Neural crest cell (in vitro differentiated cells): ENCODE measurements at regions not wholly inside any gene's neighbourhood (a gene's known extent, or its start where the extent isn't known, plus 50 kb on each side); places are given as distances from the start of the nearest gene placed in this dataset.

Experiments
- DNase-seq: peaks from one replicate; pipeline ENCODE4 v3.0.0; 2021; ENCODE audit warnings: low read depth, mixed read lengths, low spot score
- H3K27ac Mint-ChIP-seq: one replicate; pipeline ENCODE4 v1.8.0; 2021; ENCODE audit warnings: mild to moderate bottlenecking, mixed read lengths; ENCODE audit not compliant: unreplicated experiment
- H3K27me3 Mint-ChIP-seq: 2 replicates; pipeline ENCODE4 v1.8.0; 2021; ENCODE audit warnings: low read depth, mild to moderate bottlenecking, mixed read lengths
- H3K36me3 Mint-ChIP-seq: 2 replicates; pipeline ENCODE4 v1.8.0; 2021; ENCODE audit warnings: low read depth, mild to moderate bottlenecking, mixed read lengths
- H3K4me1 Mint-ChIP-seq: 2 replicates; pipeline ENCODE4 v1.8.0; 2021; ENCODE audit warnings: mixed read lengths
- H3K4me3 Mint-ChIP-seq: one replicate; pipeline ENCODE4 v1.8.0; 2021; ENCODE audit warnings: mild to moderate bottlenecking, mixed read lengths
- H3K9me3 Mint-ChIP-seq: 2 replicates; pipeline ENCODE4 v1.8.0; 2021; ENCODE audit warnings: mixed read lengths
- TF ChIP-seq, protein P1 (sequence below): fragments of 200-600 bp; sonication (generic); conservative IDR thresholded peaks from 2 replicates; pipeline ENCODE4 v1.5.0; 2021; ENCODE audit warnings: antibody characterized with exemption, mild to moderate bottlenecking

DNA sequence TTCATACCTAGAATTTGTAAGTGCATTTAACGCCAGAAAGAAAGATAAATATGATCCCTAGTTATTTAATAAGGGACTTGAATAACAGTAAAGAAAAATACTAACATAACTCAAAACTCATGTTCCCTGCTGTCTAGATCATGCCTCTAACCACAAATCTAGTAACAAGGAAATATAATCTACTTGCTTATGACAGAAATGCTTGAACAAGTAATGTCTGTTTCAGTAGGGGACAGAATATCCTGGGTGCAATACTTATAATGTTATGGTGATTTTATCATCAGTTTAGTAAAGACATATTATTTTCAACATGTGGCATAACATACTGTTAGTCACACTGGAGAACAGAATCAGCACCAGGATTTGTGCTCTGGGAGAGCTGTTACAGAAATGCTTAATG is 861.9 kb upstream of the SLITRK1 start:
- no peaks in the 10 kb centered on the region for H3K4me1 Mint-ChIP-seq
- TF ChIP-seq, protein P1, sequence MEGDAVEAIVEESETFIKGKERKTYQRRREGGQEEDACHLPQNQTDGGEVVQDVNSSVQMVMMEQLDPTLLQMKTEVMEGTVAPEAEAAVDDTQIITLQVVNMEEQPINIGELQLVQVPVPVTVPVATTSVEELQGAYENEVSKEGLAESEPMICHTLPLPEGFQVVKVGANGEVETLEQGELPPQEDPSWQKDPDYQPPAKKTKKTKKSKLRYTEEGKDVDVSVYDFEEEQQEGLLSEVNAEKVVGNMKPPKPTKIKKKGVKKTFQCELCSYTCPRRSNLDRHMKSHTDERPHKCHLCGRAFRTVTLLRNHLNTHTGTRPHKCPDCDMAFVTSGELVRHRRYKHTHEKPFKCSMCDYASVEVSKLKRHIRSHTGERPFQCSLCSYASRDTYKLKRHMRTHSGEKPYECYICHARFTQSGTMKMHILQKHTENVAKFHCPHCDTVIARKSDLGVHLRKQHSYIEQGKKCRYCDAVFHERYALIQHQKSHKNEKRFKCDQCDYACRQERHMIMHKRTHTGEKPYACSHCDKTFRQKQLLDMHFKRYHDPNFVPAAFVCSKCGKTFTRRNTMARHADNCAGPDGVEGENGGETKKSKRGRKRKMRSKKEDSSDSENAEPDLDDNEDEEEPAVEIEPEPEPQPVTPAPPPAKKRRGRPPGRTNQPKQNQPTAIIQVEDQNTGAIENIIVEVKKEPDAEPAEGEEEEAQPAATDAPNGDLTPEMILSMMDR: no peak
- H3K4me3 Mint-ChIP-seq: no peak overlapping the region
- no peak overlapping the region for H3K27ac Mint-ChIP-seq
- no peaks in the 10 kb centered on the region for H3K36me3 Mint-ChIP-seq
- no peaks in the 10 kb centered on the region for H3K27me3 Mint-ChIP-seq
- DNase-seq: no peak
- no peaks in the 10 kb centered on the region for H3K9me3 Mint-ChIP-seq

DNA sequence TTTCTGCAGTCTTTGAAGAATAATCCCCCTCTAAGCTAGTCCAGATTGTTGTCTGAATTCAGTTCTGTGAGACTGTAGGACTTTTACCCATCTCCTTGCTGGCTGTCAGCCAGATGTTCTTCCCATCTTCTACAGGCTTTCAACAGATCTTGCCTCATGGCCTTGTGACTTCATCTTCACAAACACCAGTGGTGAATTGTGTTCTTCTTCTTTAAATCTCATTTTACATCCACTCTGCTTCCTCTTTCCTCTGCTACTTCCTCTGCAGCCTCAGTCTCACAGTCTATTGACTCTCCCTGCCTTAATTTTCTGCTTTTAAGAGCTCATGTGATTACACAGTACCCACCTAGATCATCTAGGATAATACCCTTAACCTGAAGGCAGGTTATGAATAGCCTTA is 859.0 kb upstream of the SLITRK1 start:
- Mint-ChIP-seq H3K36me3 (no peaks in the 10 kb centered on the region), H3K4me3 (no peak overlapping the region), H3K9me3 (no peaks in the 10 kb centered on the region), H3K27ac (no peak overlapping the region), H3K4me1 (no peaks in the 10 kb centered on the region), H3K27me3 (no peaks in the 10 kb centered on the region)
- TF ChIP-seq, protein P1: no peak
- no peak for DNase-seq

DNA sequence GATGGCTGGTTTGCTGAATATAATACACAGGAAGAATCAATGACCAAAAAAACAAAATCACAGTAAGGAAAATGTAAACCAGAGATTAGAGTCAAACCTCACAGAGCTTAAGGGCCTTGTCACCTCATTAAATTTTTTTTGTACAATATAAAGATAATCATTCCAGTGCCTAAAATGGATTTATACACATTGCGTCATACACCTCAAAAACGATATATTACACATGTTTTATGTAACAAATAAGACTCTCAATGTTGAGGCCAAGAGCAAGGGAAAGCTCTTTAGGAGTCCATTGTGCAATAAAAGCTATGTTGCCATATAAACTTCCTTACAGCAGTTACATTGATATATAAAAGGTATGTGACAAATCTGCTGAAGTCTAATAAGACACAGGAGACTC is 856.7 kb upstream of the SLITRK1 start:
- no peak overlapping the region for H3K4me3 Mint-ChIP-seq

DNA sequence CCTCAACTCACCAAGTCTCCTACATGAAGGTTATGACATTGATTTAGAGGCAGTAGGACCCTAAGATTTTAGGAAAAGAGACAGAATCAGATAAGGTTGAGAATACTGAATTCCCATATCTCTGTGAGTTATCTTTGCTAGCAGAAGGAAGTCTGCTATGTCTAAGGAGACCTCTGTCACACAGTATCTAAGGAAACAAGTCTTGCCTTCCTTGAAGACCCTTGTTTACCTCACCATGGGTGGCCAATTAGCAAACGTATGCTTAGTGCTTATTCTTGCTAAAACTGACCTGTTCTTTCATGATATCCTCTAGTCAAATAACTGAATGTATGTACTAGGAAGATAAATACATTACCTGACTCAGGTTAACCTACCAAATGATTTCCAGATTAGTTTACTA is 855.4 kb upstream of the SLITRK1 start:
- Mint-ChIP-seq H3K9me3 (no peaks in the 10 kb centered on the region), H3K27ac (no peak overlapping the region), H3K4me1 (peaks cover 4% of the 10 kb centered on the region), H3K4me3 (no peak overlapping the region), H3K27me3 (no peaks in the 10 kb centered on the region), H3K36me3 (no peaks in the 10 kb centered on the region)
- TF ChIP-seq, protein P1: no peak
- DNase-seq: no peak

More for the DNA sequence above, 856.7 kb upstream of the SLITRK1 start:
- H3K27ac Mint-ChIP-seq: no peak overlapping the region
- no peaks in the 10 kb centered on the region for H3K27me3 Mint-ChIP-seq
- no peak for DNase-seq
- TF ChIP-seq, protein P1: no peak
- H3K9me3 Mint-ChIP-seq: no peaks in the 10 kb centered on the region
- H3K4me1 Mint-ChIP-seq: no peaks in the 10 kb centered on the region
- no peaks in the 10 kb centered on the region for H3K36me3 Mint-ChIP-seq

DNA sequence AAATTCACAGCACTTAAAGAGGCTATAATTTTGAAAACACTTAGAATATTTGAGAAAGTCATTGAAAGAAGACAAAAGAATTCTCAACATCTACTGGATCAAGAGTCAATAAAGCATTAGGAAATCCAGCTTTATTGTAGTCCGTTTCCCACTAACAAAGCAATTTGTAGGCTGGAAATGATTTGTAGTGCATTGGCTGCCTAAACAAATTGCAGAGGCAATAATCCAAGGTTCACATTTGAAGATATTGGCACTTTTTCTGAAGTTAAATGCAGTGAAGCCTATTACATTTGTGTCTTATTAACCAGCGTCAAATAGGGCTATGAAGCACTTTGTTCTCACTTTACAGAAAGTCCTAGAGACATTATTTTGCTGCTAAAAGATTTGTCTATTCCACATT is 848.1 kb upstream of the SLITRK1 start:
- Mint-ChIP-seq H3K27ac (no peak overlapping the region), H3K9me3 (no peaks in the 10 kb centered on the region)

More for the DNA sequence above, 848.1 kb upstream of the SLITRK1 start:
- no peak for DNase-seq
- Mint-ChIP-seq H3K27me3 (no peaks in the 10 kb centered on the region), H3K4me3 (no peak overlapping the region), H3K4me1 (peaks cover 4% of the 10 kb centered on the region), H3K36me3 (no peaks in the 10 kb centered on the region)
- TF ChIP-seq, protein P1: no peak
